OCI-LY3 (cell line): ENCODE measurements at regions not wholly inside any gene's neighbourhood (a gene's known extent, or its start where the extent isn't known, plus 50 kb on each side); places are given as distances from the start of the nearest gene placed in this dataset.

Experiments
- CTCF ChIP-seq: fragments of 200-600, 300-600 bp; sonication (generic); IDR thresholded peaks from 2 replicates; pipeline ENCODE4 v1.5.1; 2014; ENCODE audit warnings: antibody characterized with exemption, low read length, low read depth
- EZH2phosphoT487 ChIP-seq: fragments of 200-600 bp; shearing (Covaris generic); IDR thresholded peaks from 2 replicates; pipeline ENCODE4 v1.6.1; 2018; ENCODE audit warnings: antibody characterized with exemption, mixed run types, low read depth

- TF ChIP-seq CTCF, result no peak
- no peak for TF ChIP-seq EZH2phosphoT487
Measured at GRCh38 chr15:29383367-29383766, 113.7 kb upstream of the NSMCE3 start.
